ENCODE measurements at regions not wholly inside any gene's neighbourhood (a gene's known extent, or its start where the extent isn't known, plus 50 kb on each side); places are given as distances from the start of the nearest gene placed in this dataset.
A peak's percentile ranks its signal among the peaks of the same experiment; 100 is the strongest.
"Not testable (repeated sequence)": the region's sequence is repeated elsewhere in the genome, so short reads cannot be mapped to it uniquely, and the experiment has no call there.

- peaks cover 0 to 8% of the 10 kb centered on the region in 2 donors for H3K9me3 ChIP-seq (ENCODE audit: control insufficient read depth in 2 of 2, insufficient read depth in 1 of 2, low read depth in 1 of 2, low read length in 1 of 2)
- FAIRE-seq: no peak
- peaks cover 0 to 9% (median 0%) of the 10 kb centered on the region in 3 donors for H3K27me3 ChIP-seq (ENCODE audit: control insufficient read depth in 3 of 3, insufficient read depth in 3 of 3, low read length in 3 of 3)
- no peak overlapping the region for H3K27ac ChIP-seq (ENCODE audit: low read depth in 1 of 3, low read length in 2 of 3)
- 74 to 83% (median 79%) methylated on average over 12 of the region's 12 CpGs for WGBS, 3 donors
- H3K36me3 ChIP-seq (ENCODE audit: control insufficient read depth in 3 of 3, insufficient read depth in 2 of 3, low read depth in 1 of 3, low read length in 3 of 3): no peaks in the 10 kb centered on the region
- DNase-seq: no peak
- H3K4me3 ChIP-seq (ENCODE audit: low read depth in 1 of 3, low read length in 3 of 3): no peak overlapping the region
- peaks cover 0 to 1% (median 0%) of the 10 kb centered on the region in 3 donors for H3K4me1 ChIP-seq (ENCODE audit: control insufficient read depth in 3 of 3, insufficient read depth in 2 of 3, low read depth in 1 of 3, low read length in 2 of 3)
Measured at GRCh38 chr12:131235871-131236271, 282.2 kb downstream of the ADGRD1 start.

- FAIRE-seq (no peak), DNase-seq (no peak)
- H3K27me3 ChIP-seq (ENCODE audit: control insufficient read depth in 3 of 3, insufficient read depth in 3 of 3, low read length in 3 of 3): peaks cover 0 to 10% (median 0%) of the 10 kb centered on the region in 3 donors
- H3K4me3 ChIP-seq (ENCODE audit: low read depth in 1 of 3, low read length in 3 of 3): no peak overlapping the region
- no peaks in the 10 kb centered on the region for H3K36me3 ChIP-seq (ENCODE audit: control insufficient read depth in 3 of 3, insufficient read depth in 2 of 3, low read depth in 1 of 3, low read length in 3 of 3)
- 76 to 87% (median 82%) methylated on average over 7 of the region's 7 CpGs for WGBS, 3 donors
- H3K4me1 ChIP-seq (ENCODE audit: control insufficient read depth in 3 of 3, insufficient read depth in 2 of 3, low read depth in 1 of 3, low read length in 2 of 3): no peaks in the 10 kb centered on the region
- peaks cover 0 to 5% of the 10 kb centered on the region in 2 donors for H3K9me3 ChIP-seq (ENCODE audit: control insufficient read depth in 2 of 2, insufficient read depth in 1 of 2, low read depth in 1 of 2, low read length in 1 of 2)
- no peak overlapping the region for H3K27ac ChIP-seq (ENCODE audit: low read depth in 1 of 3, low read length in 2 of 3)
Measured at GRCh38 chr12:131239384-131240094, 285.8 kb downstream of the ADGRD1 start.

DNA sequence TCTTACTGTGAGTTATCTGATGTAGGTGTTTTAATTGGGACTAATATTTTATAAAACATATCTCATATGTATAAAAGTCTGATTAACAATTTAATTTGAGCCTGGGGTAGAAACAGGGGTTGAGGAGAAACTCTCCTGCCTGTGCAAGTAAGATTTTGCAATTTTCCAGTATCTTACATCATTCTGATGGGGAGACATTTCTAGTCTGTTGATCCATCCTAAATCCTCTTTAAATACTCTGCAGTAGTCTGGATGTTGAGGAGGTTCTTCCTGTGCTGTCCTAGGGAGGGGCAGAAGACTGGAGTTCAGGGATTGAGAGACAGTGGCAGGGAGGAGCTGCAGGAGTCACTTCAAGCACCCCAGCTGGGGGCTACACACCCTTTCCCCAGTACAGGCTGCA, 287.8 kb downstream of the ADGRD1 start:
- no peaks in the 10 kb centered on the region for H3K36me3 ChIP-seq (ENCODE audit: control insufficient read depth in 3 of 3, insufficient read depth in 2 of 3, low read depth in 1 of 3, low read length in 3 of 3)
- no peak overlapping the region for H3K4me3 ChIP-seq (ENCODE audit: low read depth in 1 of 3, low read length in 3 of 3)
- no peaks in the 10 kb centered on the region for H3K4me1 ChIP-seq (ENCODE audit: control insufficient read depth in 3 of 3, insufficient read depth in 2 of 3, low read depth in 1 of 3, low read length in 2 of 3)
- H3K27me3 ChIP-seq (ENCODE audit: control insufficient read depth in 3 of 3, insufficient read depth in 3 of 3, low read length in 3 of 3): peaks cover 0 to 11% (median 0%) of the 10 kb centered on the region in 3 donors
- no peak for DNase-seq
- peaks cover 0 to 5% of the 10 kb centered on the region in 2 donors for H3K9me3 ChIP-seq (ENCODE audit: control insufficient read depth in 2 of 2, insufficient read depth in 1 of 2, low read depth in 1 of 2, low read length in 1 of 2)
- no peak overlapping the region for H3K27ac ChIP-seq (ENCODE audit: low read depth in 1 of 3, low read length in 2 of 3)
- FAIRE-seq: no peak

- 85 to 92% (median 85%) methylated on average over 5 of the region's 5 CpGs for WGBS, 3 donors
Measured at GRCh38 chr12:131242741-131243496, 289.2 kb downstream of the ADGRD1 start.

GRCh38 chr12:131244157-131244688, 290.5 kb downstream of the ADGRD1 start:
- not testable (repeated sequence) for H3K9me3 ChIP-seq (ENCODE audit: control insufficient read depth in 2 of 2, insufficient read depth in 1 of 2, low read depth in 1 of 2, low read length in 1 of 2); H3K27me3 ChIP-seq (ENCODE audit: control insufficient read depth in 3 of 3, insufficient read depth in 3 of 3, low read length in 3 of 3); FAIRE-seq; H3K4me1 ChIP-seq (ENCODE audit: control insufficient read depth in 3 of 3, insufficient read depth in 2 of 3, low read depth in 1 of 3, low read length in 2 of 3); H3K4me3 ChIP-seq (ENCODE audit: low read depth in 1 of 3, low read length in 3 of 3); H3K27ac ChIP-seq (ENCODE audit: low read depth in 1 of 3, low read length in 2 of 3); H3K36me3 ChIP-seq (ENCODE audit: control insufficient read depth in 3 of 3, insufficient read depth in 2 of 3, low read depth in 1 of 3, low read length in 3 of 3); DNase-seq
- WGBS, 3 donors: 37 to 63% (median 39%) methylated on average over 8 to 9 of the region's 15 CpGs

More at GRCh38 chr12:131242741-131243496, 289.2 kb downstream of the ADGRD1 start:
- FAIRE-seq (no peak), DNase-seq (peak in 1 of 2 donors; percentile 25)
- H3K9me3 ChIP-seq (ENCODE audit: control insufficient read depth in 2 of 2, insufficient read depth in 1 of 2, low read depth in 1 of 2, low read length in 1 of 2): peaks cover 0 to 5% of the 10 kb centered on the region in 2 donors
- H3K36me3 ChIP-seq (ENCODE audit: control insufficient read depth in 3 of 3, insufficient read depth in 2 of 3, low read depth in 1 of 3, low read length in 3 of 3): no peaks in the 10 kb centered on the region
- H3K4me1 ChIP-seq (ENCODE audit: control insufficient read depth in 3 of 3, insufficient read depth in 2 of 3, low read depth in 1 of 3, low read length in 2 of 3): no peaks in the 10 kb centered on the region
- H3K27ac ChIP-seq (ENCODE audit: low read depth in 1 of 3, low read length in 2 of 3): no peak overlapping the region
- H3K4me3 ChIP-seq (ENCODE audit: low read depth in 1 of 3, low read length in 3 of 3): no peak overlapping the region
- peaks cover 0 to 8% (median 0%) of the 10 kb centered on the region in 3 donors for H3K27me3 ChIP-seq (ENCODE audit: control insufficient read depth in 3 of 3, insufficient read depth in 3 of 3, low read length in 3 of 3)

DNA sequence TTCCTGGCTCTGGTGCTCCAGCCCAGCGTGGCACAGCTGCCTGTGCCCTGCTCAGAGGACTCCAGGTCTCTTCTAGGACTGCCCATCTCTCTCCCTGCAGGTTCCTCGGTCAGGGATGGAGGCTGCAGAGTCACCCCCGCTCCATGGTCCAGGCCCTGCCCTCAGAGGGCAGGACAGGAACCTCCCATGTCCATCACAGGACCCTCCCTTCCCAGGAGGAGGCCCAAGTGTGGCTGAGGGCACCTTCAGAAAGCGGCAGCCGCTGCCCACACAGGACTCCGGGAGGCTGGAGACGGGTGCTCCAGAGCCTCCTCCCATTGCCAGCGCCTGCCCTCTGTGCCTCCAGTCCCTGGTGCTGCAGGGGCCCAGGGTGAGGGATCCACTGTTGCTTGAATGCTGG, 291.5 kb downstream of the ADGRD1 start:
- H3K36me3 ChIP-seq (ENCODE audit: control insufficient read depth in 3 of 3, insufficient read depth in 2 of 3, low read depth in 1 of 3, low read length in 3 of 3); H3K27me3 ChIP-seq (ENCODE audit: control insufficient read depth in 3 of 3, insufficient read depth in 3 of 3, low read length in 3 of 3); H3K4me3 ChIP-seq (ENCODE audit: low read depth in 1 of 3, low read length in 3 of 3); H3K4me1 ChIP-seq (ENCODE audit: control insufficient read depth in 3 of 3, insufficient read depth in 2 of 3, low read depth in 1 of 3, low read length in 2 of 3); FAIRE-seq; DNase-seq; H3K27ac ChIP-seq (ENCODE audit: low read depth in 1 of 3, low read length in 2 of 3); H3K9me3 ChIP-seq (ENCODE audit: control insufficient read depth in 2 of 2, insufficient read depth in 1 of 2, low read depth in 1 of 2, low read length in 1 of 2): not testable (repeated sequence)
- WGBS, 3 donors: 79 to 90% (median 81%) methylated on average over 7 to 8 of the region's 8 CpGs

DNA sequence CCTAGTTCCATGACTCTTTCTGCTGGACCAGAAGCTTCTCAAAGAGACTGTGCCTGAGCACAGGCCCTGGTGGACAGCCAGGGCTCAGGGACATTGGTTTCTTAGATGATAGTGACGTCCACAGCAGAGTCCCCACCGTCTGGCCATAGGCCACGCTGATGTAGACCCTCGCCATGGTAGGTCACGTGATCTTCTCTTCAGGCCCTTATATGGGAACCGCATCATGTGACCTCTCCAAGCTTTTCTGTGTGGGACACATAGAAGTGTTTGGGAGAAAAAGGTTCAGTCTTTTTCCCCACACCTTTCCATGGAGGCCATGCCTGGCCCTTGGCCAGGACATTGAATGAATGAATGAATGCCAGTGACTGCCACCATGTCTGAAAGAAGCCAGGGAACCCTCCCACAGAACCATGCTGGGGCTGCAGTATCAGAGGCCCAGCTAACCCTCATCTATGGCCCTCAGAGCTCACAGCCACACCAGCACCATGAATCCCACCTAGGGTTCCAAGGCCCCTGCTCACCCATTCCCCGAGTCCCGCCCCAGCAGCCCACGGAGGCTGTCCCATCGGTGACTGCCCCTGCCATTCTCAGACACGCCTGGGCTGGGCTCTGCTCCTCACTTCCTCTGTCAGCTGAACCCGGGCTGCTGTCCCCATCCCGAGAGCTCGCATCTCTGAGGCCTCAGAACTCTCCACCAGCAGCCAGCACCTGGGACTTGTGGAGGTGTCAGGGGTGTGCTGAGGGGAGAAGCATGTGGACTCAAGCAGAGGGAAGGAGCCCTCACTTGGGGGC, 292.1 kb downstream of the ADGRD1 start:
- Histone ChIP-seq H3K27me3 (ENCODE audit: control insufficient read depth in 3 of 3, insufficient read depth in 3 of 3, low read length in 3 of 3) (peaks cover 0 to 8% (median 0%) of the 10 kb centered on the region in 3 donors), H3K27ac (ENCODE audit: low read depth in 1 of 3, low read length in 2 of 3) (no peak overlapping the region), H3K9me3 (ENCODE audit: control insufficient read depth in 2 of 2, insufficient read depth in 1 of 2, low read depth in 1 of 2, low read length in 1 of 2) (peaks cover 0 to 5% of the 10 kb centered on the region in 2 donors), H3K36me3 (ENCODE audit: control insufficient read depth in 3 of 3, insufficient read depth in 2 of 3, low read depth in 1 of 3, low read length in 3 of 3) (no peaks in the 10 kb centered on the region), H3K4me1 (ENCODE audit: control insufficient read depth in 3 of 3, insufficient read depth in 2 of 3, low read depth in 1 of 3, low read length in 2 of 3) (no peaks in the 10 kb centered on the region), H3K4me3 (ENCODE audit: low read depth in 1 of 3, low read length in 3 of 3) (no peak overlapping the region)
- DNase-seq (no peak), FAIRE-seq (no peak)
- 84 to 90% (median 86%) methylated on average over 14 of the region's 14 CpGs for WGBS, 3 donors
